Smooth muscle cell (in vitro differentiated cells): ENCODE measurements at regions not wholly inside any gene's neighbourhood (a gene's known extent, or its start where the extent isn't known, plus 50 kb on each side); places are given as distances from the start of the nearest gene placed in this dataset.

Experiments used
- DNase-seq: peaks from one replicate; lab custom pipeline; 2025; ENCODE audit not compliant: unreplicated experiment; lab: John Stamatoyannopoulos, UW
- H2AFZ ChIP-seq: fragments of 200-600 bp; sonication (generic); 2 replicates; pipeline ENCODE4 v1.6.0; 2016; ENCODE audit warnings: antibody characterized with exemption, low read depth, mild to moderate bottlenecking
- H3F3A ChIP-seq: fragments of 200-600 bp; sonication (generic); 2 replicates; pipeline ENCODE4 v1.6.0; 2017; ENCODE audit warnings: antibody characterized with exemption, low read depth
- H3K27ac ChIP-seq: fragments of 200-600 bp; sonication (generic); 2 replicates; pipeline ENCODE4 v1.5.1; 2016; ENCODE audit warnings: low read depth, mild to moderate bottlenecking
- H3K27me3 ChIP-seq: fragments of 200-600 bp; sonication (generic); 2 replicates; pipeline ENCODE4 v1.6.1; 2016; ENCODE audit warnings: low read depth, mild to moderate bottlenecking
- H3K36me3 ChIP-seq: fragments of 200-600 bp; sonication (generic); 2 replicates; pipeline ENCODE4 v1.5.1; 2016; ENCODE audit warnings: low read depth
- H3K4me1 ChIP-seq: fragments of 200-600 bp; sonication (generic); 2 replicates; pipeline ENCODE4 v1.5.1; 2016; ENCODE audit warnings: low read depth
- H3K4me2 ChIP-seq: fragments of 200-600 bp; sonication (generic); 2 replicates; pipeline ENCODE4 v1.6.0; 2016; ENCODE audit warnings: mild to moderate bottlenecking
- H3K4me3 ChIP-seq: fragments of 200-600 bp; sonication (generic); 2 replicates; pipeline ENCODE4 v1.5.1; 2016; ENCODE audit warnings: mild to moderate bottlenecking
- H3K79me2 ChIP-seq: fragments of 200-600 bp; sonication (generic); 2 replicates; pipeline ENCODE4 v1.6.0; 2016; ENCODE audit warnings: low read depth, mild to moderate bottlenecking
- H3K9ac ChIP-seq: fragments of 200-600 bp; sonication (generic); 2 replicates; pipeline ENCODE4 v1.6.0; 2016; ENCODE audit warnings: low read depth
- H3K9me3 ChIP-seq: fragments of 200-600 bp; sonication (generic); replicated peaks from 2 replicates; pipeline ENCODE4 v1.5.1; 2016; ENCODE audit warnings: low read depth
- H4K20me1 ChIP-seq: fragments of 200-600 bp; sonication (generic); 2 replicates; pipeline ENCODE4 v1.6.0; 2016; ENCODE audit warnings: low read depth
- CTCF ChIP-seq: fragments of 200-600 bp; sonication (generic); IDR thresholded peaks from 2 replicates; pipeline ENCODE4 v1.5.1; 2017; ENCODE audit warnings: borderline replicate concordance, mild to moderate bottlenecking, antibody characterized with exemption; ENCODE audit not compliant: insufficient read depth, poor library complexity, severe bottlenecking
- whole genome bisulfite sequencing: methylation state at CpG from one replicate; pipeline ENCODE4 v1.1.7; 2016; ENCODE audit warnings: low lambda C conversion rate; 5-methylcytosine and 5-hydroxymethylcytosine counted together

- Histone ChIP-seq H3K9me3 (no peaks in the 10 kb centered on the region), H3K4me1 (peaks cover 35% of the 10 kb centered on the region), H3K36me3 (no peaks in the 10 kb centered on the region), H3K4me2 (peak overlapping the region; percentile 48), H3K9ac (no peak overlapping the region), H3K4me3 (no peak overlapping the region), H3K27me3 (no peaks in the 10 kb centered on the region), H3K79me2 (no peaks in the 10 kb centered on the region), H2AFZ (no peak overlapping the region), H4K20me1 (no peaks in the 10 kb centered on the region), H3F3A (peaks cover 27% of the 10 kb centered on the region), H3K27ac (peak overlapping the region; percentile 94)
- no peak for TF ChIP-seq CTCF
- WGBS = 67% methylated on average over 1 of the region's 1 CpG
- no peak for DNase-seq
Observed at GRCh38 chr6:121884620-121885019, 449.2 kb downstream of the GJA1 start.

- Histone ChIP-seq H3F3A (peaks cover 28% of the 10 kb centered on the region), H3K4me2 (peak overlapping the region; percentile 48), H3K4me1 (peaks cover 44% of the 10 kb centered on the region), H3K4me3 (no peak overlapping the region), H2AFZ (no peak overlapping the region), H3K27me3 (no peaks in the 10 kb centered on the region), H3K27ac (peak overlapping the region; percentile 94), H3K9me3 (no peaks in the 10 kb centered on the region), H3K79me2 (no peaks in the 10 kb centered on the region), H4K20me1 (no peaks in the 10 kb centered on the region), H3K9ac (peak overlapping the region; percentile 48), H3K36me3 (no peaks in the 10 kb centered on the region)
- DNase-seq = no peak
- no peak for TF ChIP-seq CTCF
- 30% methylated on average over 3 of the region's 3 CpGs for WGBS
Observed at GRCh38 chr6:121885399-121886152, 450.1 kb downstream of the GJA1 start.

GRCh38 chr6:121886223-121886830 lies 450.9 kb downstream of the GJA1 start:
- TF ChIP-seq CTCF = no peak
- Histone ChIP-seq H3K9me3 (no peaks in the 10 kb centered on the region), H3K79me2 (no peaks in the 10 kb centered on the region), H3K27me3 (no peaks in the 10 kb centered on the region), H3F3A (peaks cover 28% of the 10 kb centered on the region), H3K4me3 (no peak overlapping the region), H4K20me1 (no peaks in the 10 kb centered on the region), H3K4me1 (peaks cover 47% of the 10 kb centered on the region), H3K27ac (peak overlapping the region; percentile 94), H3K4me2 (peak overlapping the region; percentile 48), H2AFZ (no peak overlapping the region), H3K9ac (peak overlapping the region; percentile 48), H3K36me3 (no peaks in the 10 kb centered on the region)
- DNase-seq = no peak
- WGBS = 12% methylated on average over 2 of the region's 2 CpGs
